ENCODE measurements at regions not wholly inside any gene's neighbourhood (a gene's known extent, or its start where the extent isn't known, plus 50 kb on each side); places are given as distances from the start of the nearest gene placed in this dataset.

DNA sequence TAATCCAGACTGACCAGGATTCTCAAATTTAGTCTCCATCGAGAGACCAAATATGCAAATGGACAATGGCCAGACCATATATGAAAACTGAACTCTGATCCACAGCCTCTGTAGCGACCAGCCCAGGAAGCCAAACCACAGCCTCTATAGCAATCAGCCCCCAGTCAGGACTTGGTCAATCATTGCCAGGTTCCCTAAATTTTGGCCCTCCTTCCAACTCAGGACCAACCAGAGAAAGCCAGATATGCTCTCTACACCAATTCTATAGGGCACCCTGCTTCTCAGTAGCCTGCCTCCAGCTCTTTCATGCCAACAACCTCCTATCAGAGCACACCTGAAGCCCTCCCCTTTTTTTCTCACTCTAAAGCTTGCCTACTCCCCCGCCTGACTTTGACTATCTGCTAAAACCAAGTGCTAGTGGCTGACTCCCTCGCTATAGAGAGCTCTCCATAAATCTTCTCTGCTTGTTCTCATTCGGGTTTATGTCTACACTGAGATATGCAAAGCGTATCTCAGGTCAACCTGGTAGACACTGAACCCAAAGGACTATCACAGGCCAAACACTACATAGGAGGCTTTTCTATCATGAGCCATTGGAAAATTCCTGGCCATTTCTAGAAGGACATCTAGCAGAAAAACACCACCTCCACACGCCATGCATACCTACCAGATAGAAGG, 110.5 kb upstream of the FUT8 start:
- no peaks in the 10 kb centered on the region for H3K27me3 ChIP-seq
- WGBS, 4 donors: 89 to 95% (median 92%) methylated on average over 7 of the region's 7 CpGs
- no peaks in the 10 kb centered on the region for H3K9me3 ChIP-seq (replicated peaks in 1 of 3)
- intact Hi-C loops (cut with DNase I): no loop called here
- no peaks in the 10 kb centered on the region for H3K4me1 ChIP-seq (replicated peaks in 1 of 2)
- TF ChIP-seq, protein P1, sequence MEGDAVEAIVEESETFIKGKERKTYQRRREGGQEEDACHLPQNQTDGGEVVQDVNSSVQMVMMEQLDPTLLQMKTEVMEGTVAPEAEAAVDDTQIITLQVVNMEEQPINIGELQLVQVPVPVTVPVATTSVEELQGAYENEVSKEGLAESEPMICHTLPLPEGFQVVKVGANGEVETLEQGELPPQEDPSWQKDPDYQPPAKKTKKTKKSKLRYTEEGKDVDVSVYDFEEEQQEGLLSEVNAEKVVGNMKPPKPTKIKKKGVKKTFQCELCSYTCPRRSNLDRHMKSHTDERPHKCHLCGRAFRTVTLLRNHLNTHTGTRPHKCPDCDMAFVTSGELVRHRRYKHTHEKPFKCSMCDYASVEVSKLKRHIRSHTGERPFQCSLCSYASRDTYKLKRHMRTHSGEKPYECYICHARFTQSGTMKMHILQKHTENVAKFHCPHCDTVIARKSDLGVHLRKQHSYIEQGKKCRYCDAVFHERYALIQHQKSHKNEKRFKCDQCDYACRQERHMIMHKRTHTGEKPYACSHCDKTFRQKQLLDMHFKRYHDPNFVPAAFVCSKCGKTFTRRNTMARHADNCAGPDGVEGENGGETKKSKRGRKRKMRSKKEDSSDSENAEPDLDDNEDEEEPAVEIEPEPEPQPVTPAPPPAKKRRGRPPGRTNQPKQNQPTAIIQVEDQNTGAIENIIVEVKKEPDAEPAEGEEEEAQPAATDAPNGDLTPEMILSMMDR (IDR thresholded peaks at IDR 0.05): no peak
- no peak for TF ChIP-seq POLR2A (IDR thresholded peaks at IDR 0.05)
- DNase-seq: no peak
- no peak overlapping the region for H3K4me3 ChIP-seq
- no peaks in the 10 kb centered on the region for H3K36me3 ChIP-seq (replicated peaks in 1 of 2)
- H3K27ac ChIP-seq: no peak overlapping the region

DNA sequence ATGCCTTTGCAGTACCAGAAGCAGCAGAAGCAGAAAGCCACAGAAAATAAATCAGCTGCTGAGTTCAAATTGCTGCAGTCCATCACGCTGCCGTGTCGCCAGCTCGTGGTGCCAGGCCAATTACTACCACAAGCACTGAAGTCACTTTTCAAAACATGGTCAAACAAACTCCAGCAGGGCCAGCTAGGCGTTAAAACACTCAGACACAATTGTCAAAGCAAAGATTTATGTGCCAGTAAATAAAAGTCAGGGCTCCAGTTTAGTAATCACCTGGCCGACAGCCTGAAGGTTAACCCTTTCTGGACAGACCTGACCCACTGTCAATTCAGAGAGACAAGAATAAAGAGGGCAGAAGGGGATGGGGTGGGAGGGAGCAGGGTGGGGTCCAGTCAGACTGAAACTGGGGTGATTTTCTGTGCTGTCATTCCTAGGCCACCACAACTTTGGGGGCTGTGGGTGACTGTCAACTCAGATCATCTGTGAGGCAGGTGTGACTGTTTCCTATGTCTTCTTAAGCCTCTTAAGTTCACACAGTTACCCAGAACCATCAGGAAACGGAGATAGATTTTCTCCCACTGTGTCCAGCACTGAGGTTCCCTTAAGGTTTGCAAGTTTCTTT, 109.8 kb upstream of the FUT8 start:
- Histone ChIP-seq H3K9me3 (replicated peaks in 1 of 3) (no peaks in the 10 kb centered on the region), H3K27me3 (no peaks in the 10 kb centered on the region), H3K4me3 (no peak overlapping the region), H3K4me1 (replicated peaks in 1 of 2) (no peaks in the 10 kb centered on the region), H3K36me3 (replicated peaks in 1 of 2) (no peaks in the 10 kb centered on the region), H3K27ac (no peak overlapping the region)
- WGBS, 4 donors: 54 to 64% (median 62%) methylated on average over 7 of the region's 7 CpGs
- TF ChIP-seq, protein P1 (IDR thresholded peaks at IDR 0.05): no peak
- TF ChIP-seq POLR2A (IDR thresholded peaks at IDR 0.05): no peak
- intact Hi-C loops (cut with DNase I): no loop called here
- DNase-seq: no peak

DNA sequence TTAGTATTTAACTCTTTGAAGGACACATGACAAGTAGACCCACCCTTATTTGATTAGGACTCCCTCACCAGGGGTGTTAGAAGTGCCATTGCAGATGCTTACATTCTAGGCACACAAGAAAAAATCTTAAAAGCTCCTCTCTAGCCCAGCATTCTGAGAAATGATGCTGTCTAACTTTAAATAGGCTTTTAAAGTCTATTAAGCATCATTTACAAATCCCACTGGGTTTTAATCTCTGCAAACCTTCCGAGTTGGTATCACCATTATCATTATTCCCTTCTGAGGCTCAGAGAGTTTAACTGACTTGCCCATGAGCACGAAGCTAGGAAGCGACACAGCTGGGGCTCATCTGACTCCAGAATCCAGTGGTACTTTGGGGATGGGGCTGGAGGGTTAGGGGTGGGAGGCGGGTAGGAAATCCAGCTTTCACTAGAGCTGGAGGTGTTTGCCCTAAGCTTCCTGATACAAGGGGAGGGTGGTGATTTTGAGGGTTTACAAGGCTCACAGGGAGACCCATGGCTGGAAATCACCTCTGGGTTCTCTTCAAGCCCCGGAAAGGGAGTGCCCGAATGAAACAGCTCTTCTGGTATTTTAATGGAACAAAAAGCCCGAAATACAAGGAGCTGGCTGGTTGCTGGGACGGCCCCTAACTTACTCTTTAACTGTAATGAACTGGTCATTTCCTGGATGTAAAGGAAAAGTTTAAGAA, 109.2 kb upstream of the FUT8 start:
- H3K4me1 ChIP-seq (replicated peaks in 1 of 2): no peaks in the 10 kb centered on the region
- TF ChIP-seq POLR2A (IDR thresholded peaks at IDR 0.05): no peak
- TF ChIP-seq, protein P1 (IDR thresholded peaks at IDR 0.05): no peak
- H3K9me3 ChIP-seq (replicated peaks in 1 of 3): no peaks in the 10 kb centered on the region
- 62 to 73% (median 69%) methylated on average over 8 of the region's 8 CpGs for WGBS, 4 donors
- no peaks in the 10 kb centered on the region for H3K36me3 ChIP-seq (replicated peaks in 1 of 2)
- H3K4me3 ChIP-seq: no peak overlapping the region
- intact Hi-C loops (cut with DNase I): no loop called here
- no peak overlapping the region for H3K27ac ChIP-seq
- DNase-seq: no peak
- no peaks in the 10 kb centered on the region for H3K27me3 ChIP-seq

DNA sequence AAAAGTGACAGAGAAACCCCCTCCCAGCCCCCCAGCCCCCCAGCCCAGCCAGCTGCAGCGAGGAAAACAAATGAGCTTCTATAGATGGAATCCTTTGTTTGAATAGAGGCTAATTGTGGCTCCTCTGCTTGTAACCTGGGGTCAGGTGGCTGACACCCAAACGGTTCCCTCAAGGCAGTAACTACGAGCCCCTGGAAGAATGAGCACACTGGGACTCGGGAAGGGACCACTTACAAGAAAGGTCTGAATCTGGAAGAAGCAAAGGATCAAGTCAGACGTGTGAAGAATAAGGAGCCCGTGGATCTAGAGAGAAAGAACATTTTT, 108.7 kb upstream of the FUT8 start:
- DNase-seq: no peak
- intact Hi-C loops (cut with DNase I): no loop called here
- Histone ChIP-seq H3K36me3 (replicated peaks in 1 of 2) (no peaks in the 10 kb centered on the region), H3K27me3 (no peaks in the 10 kb centered on the region), H3K4me1 (replicated peaks in 1 of 2) (no peaks in the 10 kb centered on the region), H3K4me3 (no peak overlapping the region), H3K27ac (no peak overlapping the region), H3K9me3 (replicated peaks in 1 of 3) (no peaks in the 10 kb centered on the region)
- 54 to 73% (median 66%) methylated on average over 6 of the region's 6 CpGs for WGBS, 4 donors
- no peak for TF ChIP-seq POLR2A (IDR thresholded peaks at IDR 0.05)
- TF ChIP-seq, protein P1 (IDR thresholded peaks at IDR 0.05): no peak
